GM10266 (cell line): ENCODE measurements at regions not wholly inside any gene's neighbourhood (a gene's known extent, or its start where the extent isn't known, plus 50 kb on each side); places are given as distances from the start of the nearest gene placed in this dataset.

ENCODE experiments used
- DNase-seq: peaks from one replicate; pipeline ENCODE4 v3.0.0; 2012; ENCODE audit errors: extremely low spot score
- CTCF ChIP-seq: IDR thresholded peaks from 2 replicates; pipeline ENCODE4 v1.5.1; 2012; ENCODE audit warnings: mild to moderate bottlenecking, low read depth; ENCODE audit not compliant: control insufficient read depth, insufficient read depth; ENCODE audit errors: missing control alignments

DNA sequence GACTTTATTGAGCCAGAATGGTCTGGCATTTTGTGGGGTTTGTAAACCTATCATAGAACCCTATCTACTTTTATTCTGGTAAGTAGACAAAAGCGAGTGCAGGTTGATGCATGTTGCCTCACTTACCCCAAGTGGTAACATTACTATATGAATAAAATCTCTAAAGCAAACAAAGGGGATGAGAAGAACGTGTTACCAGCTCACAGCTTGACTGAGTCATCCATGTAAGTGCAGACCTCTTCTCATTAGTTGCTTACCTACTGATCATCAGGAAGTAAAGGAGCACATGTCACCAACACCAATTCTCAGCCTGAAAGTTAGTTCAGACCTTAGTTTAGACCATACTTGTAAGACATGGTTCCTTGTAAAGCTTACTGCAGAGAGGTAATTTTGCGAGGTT, 1328.3 kb downstream of the C4orf33 start:
- no peak for TF ChIP-seq CTCF
- DNase-seq, result no peak

DNA sequence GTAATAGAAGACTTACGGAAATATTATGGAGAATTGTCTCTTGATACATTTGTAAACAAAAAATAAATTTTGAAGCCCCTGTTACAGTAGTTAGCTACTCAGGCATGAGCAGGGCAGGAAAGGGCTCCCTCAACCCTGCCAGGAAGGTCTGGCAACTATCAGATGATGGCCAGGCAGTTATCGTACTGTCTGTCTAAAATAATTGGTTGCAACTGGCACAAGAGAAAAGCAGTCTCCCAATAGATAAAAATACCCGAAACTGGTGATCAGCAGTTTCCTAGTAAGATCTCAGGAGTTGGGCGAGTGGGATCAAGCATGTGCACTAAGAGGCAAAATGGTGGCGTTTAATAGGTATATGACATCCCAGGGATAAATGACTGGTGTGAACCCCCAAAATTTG, 1336.3 kb downstream of the C4orf33 start:
- no peak for DNase-seq
- TF ChIP-seq CTCF, result no peak

DNA sequence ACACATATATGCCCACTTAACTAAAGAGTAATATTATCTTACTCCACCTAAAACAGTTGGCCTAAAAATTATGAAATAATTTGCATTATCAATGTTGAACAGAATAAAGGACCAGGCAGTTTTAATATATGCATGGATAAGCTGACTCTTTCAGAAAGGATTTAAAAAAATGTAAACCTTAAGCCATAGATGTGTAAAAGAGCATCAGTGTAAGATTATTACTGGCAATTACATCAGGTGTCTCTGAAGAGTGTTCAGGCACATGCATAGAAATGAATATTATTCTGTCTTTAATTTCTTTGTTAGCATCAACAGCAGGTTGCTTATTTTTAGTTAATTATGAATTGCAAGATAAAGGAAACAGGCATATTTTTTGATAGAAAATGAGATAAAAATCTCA, 1353.8 kb downstream of the C4orf33 start:
- no peak for DNase-seq
- TF ChIP-seq CTCF, result no peak

- no peak for TF ChIP-seq CTCF
- DNase-seq, result no peak
Measured at GRCh38 chr4:130468340-130468739, 1372.4 kb downstream of the C4orf33 start.

GRCh38 chr4:130478406-130478805, 1382.5 kb downstream of the C4orf33 start:
- DNase-seq, result no peak
- no peak for TF ChIP-seq CTCF

- no peak for TF ChIP-seq CTCF
- DNase-seq, result no peak
Measured at GRCh38 chr4:130479020-130479419, 1383.1 kb downstream of the C4orf33 start.

DNA sequence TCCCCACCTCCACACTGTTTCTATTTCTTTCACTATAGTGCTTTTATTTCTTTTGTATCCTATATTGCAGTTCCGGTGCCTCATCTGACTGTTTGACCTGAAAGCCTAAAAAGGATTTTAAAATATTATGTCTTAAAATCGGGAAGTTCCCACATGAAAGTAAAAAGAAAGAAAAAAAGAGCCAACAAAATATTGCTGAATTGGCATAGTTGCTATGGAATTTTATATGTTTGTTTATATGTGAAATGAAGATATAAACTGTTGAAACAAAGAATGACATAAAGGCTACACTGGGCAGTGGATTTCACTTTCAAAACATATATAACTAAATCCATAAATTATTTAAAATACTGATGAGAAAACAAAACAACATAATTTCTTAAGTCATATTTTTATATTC, 1383.7 kb downstream of the C4orf33 start:
- TF ChIP-seq CTCF, result no peak
- DNase-seq, result no peak
